Activated CD4-positive, alpha-beta T cell treated with anti-CD3 and anti-CD28 coated beads, Interleukin-2, Interleukin-4, amounts not matched to agents 100 ng/mL and 50 ng/mL, durations not matched to agents 16 hours and 8 hours (primary cell): ENCODE measurements at regions not wholly inside any gene's neighbourhood (a gene's known extent, or its start where the extent isn't known, plus 50 kb on each side); places are given as distances from the start of the nearest gene placed in this dataset.
"Not testable (repeated sequence)": the region's sequence is repeated elsewhere in the genome, so short reads cannot be mapped to it uniquely, and the experiment has no call there.

Experiments
- DNase-seq: peaks from one replicate; pipeline ENCODE4 v3.0.0-alpha.2; 2020; ENCODE audit warnings: low spot score

DNA sequence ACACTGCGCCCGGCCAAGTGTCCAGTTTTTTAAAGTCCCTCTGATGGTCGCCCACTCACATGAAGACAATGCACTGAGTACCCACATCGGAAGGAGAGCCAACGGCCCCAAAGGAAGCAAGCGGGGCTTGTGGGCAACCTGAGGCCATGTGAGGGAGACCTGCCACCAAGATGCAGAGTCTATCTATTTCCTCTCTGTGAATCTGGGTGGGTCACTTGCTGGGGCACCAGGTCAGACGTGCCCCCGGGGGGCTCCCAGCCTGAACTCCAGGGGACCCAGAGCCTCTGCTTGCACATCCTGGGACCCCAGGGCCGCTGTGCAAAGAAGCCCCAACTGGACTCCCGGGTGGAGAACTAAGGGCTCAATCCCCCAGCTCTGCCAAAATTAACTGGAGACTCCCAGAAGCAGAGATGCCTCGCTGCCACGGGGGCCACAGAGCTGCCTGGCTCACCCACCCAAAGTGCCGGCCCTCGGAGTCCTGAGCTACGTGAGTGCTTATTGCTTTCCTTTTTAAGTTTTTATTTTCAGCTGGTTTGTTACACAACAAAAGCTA lies 106.4 kb downstream of the BRD1 start:
- no peak for DNase-seq

DNA sequence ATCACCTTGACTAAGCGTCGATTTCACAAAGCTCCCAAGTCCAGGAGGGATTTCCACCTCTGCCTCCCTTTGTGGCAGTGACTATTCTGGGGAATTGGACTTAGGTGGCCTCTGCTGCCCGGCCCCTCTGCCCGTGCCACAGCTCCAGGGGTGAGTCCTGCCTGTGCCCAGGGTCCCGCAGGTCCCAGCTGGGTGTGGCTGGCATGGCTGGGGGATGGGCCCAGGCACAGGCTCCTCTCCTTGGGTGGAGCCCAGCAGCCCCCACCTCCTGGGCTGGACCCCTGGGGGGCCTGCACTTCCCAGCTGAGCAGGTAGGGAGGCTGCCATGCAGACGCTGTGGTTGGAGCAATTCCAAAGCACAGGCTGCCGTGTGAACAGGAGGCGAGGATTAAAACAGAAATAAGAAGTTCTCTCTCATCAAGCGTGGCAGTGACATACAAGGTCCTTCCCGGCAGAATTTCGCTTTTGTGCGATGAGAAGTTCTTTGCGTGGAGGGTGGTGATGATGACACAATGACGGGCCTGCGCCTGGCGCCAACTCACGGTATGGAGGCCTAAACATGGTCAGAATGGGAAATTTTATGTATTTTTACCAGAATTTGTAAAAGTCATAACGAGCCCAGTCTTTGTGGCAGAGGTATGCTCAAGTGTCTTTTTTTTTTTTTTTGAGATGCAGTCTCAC lies 107.3 kb downstream of the BRD1 start:
- no peak for DNase-seq

DNA sequence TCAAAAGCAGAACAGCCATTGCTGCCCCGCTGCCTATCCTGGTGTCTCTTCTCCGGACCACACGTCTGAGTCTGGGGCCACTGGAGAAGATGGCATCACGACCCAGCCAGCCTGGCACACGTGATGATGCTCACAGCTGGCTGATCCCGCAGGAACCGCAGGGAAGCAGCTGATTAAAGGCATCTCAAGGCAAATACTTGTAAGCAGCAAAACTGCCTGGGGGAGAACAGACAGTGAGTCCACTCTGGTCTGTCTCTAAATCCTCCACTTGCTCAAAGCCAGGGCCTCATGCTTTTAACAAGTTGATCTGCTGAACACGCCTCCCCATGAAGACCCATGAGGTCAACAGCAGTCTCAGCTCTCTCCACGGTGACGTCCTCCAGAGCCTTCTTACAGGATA lies 108.6 kb downstream of the BRD1 start:
- no peak for DNase-seq

DNA sequence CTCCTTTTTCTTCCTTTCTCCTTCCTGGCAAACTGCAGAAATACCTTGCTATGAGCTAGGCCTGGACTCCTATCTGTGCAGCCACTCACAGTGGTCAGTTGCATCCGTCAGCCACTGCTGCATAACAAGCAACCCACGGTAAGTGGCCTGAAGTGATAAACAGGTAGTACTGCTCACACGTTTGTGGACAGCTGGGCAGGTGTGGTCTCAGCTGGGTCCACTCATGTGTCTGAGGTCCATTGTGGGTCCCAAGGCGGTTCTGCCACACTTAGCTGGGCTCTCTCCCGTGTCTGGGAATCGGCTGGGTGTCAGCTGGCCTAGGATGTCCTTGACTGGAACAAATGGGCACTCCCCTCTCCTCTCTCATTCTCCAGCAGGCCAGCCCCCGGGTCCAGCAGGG lies 109.3 kb downstream of the BRD1 start:
- DNase-seq, result no peak

DNA sequence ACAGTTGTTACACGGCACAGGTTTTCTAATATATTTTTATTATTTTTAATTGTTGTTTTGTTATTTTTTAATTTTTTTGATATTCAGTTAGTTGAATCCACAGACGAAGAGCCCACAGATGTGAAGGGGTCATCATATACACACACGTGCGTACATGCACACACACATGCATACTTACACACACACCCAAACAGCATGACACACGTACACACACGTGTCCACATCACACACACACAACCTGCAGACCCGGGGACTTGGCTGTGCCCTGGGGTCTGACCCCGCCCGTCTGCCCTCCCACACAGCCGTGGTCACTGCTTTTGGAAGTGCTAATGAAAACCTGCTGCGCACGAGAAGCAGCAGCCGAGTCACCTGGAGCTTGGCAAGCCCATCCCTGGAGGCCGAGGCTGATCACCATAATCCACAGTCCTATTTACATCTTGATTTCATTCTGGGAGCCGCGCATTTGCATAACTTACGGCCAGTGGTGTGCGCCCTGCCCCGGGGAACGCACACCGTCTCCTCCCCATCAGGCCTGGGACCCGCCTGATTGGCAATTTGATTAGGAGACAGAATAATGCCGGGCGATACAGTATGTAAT lies 110.3 kb downstream of the BRD1 start:
- DNase-seq, result no peak

DNA sequence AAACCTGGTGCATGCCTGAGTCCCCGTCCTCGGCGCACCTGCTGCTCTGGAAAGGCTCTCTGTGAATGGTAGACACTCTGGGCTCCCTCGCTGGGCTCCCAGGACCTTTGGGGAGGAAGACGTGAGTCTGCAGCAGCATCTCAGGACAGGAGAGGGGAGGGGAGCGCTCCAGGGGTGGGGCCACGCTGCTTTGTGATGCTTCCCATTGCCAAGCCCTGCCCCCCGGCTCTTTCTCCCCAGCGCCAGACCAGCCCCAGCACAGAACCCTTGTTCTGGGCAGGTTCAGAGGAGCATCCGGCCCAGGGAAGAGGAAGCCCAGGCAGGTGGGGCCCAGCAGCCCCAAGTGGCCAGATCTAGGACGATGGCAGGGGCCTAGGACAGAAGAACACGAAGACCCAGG lies 111.2 kb downstream of the BRD1 start:
- no peak for DNase-seq

DNA sequence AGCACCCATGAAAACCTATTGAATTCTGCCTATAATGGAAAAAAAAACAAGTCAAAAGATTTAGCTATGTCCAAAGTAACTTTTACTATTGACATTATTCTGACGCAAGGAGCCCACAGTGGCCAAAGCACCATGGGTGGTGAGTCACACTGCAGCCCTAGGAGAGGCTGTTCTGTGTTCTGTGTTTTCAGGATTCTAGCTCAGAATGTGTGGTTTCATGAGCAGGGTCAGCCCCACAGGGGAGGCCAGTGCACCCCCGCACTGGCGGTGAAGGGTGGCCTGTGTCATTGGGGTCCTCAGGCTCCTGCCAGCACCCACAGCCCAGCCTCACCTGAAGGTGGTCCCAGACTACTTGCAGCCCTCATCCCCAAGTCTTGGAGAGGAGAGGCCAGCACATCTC lies 112.2 kb downstream of the BRD1 start:
- no peak for DNase-seq

DNA sequence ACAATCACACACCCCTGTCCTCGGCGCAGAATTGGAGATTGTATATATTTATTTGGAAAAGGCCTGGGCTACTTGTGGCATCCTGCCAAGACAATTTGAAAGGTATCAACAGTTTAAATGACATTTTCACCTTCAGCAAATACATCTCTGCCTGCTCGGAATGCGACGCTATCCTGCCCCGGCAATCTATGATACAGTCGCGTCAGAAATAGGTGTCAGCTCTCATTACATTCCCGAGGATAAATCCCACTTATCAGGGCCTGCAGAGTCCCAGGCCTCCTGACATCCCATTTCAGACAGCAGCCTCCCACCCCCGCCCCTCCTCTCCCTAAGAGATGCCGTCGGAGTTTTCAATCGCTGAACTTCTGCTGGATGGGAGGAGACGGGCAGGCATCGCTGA lies 114.7 kb downstream of the BRD1 start:
- no peak for DNase-seq

DNA sequence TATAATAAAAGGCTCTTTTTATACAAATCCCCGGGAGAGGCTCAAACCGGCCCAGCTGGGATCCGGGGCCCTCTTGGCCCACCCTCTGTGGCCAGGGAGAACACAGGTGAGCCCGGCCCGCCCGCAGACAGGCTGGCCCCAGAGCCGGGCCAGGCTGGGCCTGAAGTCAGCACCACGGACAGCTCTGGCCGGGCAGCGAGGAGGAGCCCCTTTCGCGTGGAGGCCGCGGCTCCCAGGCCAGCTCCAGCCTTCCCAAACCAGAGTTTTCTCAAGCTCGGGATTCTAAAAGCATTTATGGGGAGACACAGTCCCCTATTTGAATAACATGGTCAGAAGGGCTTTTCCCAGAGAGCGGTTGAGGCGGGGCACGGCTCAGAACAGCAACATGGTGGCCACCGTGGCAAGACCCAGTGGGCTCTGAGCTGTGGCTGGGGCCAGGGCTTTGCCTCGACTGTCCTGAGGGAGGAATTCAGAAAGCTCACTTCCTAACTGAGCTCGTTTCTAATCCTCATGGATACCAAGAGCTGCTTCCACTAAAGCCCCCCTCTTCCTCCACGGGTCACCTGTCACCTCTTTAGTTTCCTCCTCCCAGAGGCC lies 115.4 kb downstream of the BRD1 start:
- no peak for DNase-seq

DNA sequence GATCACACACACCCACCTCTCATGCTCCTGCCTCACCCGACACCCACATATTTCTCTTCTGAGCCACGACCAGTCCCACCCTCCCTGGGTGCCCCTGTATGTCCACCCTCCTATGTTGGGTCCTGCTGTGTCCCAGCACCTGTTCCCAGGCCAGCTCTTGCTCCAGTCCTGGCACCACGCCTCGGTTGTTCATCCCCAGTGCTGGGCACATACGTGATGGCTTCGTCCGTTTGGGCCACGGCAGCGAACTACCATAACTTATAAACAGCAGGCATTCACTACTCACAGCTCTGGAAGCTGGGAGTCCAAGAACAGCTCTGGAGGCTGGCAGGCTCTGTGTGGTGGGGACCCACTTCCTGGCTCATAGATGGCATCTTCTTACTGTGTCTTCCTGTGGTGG lies 116.9 kb downstream of the BRD1 start:
- no peak for DNase-seq

DNA sequence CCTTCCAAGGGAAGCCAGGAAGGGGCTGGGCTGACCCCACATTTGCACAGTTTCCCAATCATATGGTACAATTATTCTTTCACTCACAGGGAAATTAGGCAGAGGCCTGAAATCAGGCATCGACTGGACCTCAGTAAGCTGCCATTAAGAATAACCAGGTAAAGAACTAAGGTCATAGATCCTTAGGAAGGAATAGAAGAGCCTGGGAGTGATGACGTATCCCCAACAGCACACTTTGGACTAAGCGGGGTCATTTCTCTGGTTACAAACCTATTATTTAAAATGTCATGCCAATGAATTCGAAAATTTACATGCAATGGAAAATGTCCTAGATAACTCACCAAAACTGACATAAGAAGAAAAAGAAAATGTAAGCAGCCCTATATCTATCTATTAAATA lies 118.2 kb downstream of the BRD1 start:
- DNase-seq, result no peak

DNA sequence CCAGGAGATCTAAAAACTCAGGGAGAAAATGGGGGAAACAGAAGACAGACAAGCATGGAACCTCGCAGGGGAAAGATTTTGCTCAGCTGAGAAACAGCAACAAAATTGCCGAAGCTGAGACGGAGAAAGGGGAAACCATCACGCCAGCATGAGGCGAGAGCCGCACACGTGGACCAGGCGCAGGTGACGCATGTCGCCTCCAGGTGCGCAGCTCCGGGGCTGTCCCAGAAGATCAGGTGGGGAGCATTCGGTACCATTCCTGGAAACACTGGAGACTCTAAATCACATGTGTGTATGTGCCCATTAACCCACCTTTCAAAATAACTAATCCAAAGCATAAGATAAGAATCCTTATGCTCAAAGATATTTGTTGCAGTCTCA lies 121.7 kb downstream of the BRD1 start:
- DNase-seq, result no peak

DNA sequence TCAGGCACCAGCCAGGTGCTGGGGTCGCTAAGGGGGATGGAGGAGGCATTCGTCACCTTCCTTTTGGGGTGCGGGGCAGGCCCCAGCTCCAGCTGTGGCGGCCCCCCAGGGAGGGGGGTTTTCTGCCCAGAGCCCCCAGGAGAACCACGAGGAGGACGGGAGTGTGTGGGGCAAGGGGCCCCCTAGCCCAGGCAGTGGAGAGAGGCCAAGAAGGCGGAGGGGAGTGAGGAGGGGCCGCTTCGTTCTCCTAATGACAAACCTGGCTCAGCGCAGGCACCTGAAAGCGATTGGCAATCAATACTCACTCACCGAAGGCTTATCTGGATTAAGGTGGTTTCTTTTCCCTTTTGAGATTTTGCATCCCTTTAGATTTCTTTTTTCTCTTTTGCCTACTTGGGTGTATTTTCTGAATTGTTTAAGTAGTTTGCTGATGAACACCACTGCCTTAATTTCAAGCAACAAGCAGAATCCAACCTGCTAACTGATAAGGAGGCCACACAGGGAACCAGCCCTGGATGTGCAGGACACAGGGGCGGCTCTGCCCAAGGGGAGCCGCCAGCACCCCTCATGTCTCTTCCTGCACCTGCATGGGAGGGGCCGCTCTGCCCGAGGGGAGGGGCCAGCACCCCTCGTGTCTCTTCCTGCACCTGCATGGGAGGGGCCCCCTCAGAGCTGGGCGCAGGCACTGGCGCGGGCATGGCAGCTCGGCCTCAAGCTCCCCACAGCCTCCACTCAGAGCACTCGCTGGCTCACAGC lies 122.3 kb downstream of the BRD1 start:
- no peak for DNase-seq

DNA sequence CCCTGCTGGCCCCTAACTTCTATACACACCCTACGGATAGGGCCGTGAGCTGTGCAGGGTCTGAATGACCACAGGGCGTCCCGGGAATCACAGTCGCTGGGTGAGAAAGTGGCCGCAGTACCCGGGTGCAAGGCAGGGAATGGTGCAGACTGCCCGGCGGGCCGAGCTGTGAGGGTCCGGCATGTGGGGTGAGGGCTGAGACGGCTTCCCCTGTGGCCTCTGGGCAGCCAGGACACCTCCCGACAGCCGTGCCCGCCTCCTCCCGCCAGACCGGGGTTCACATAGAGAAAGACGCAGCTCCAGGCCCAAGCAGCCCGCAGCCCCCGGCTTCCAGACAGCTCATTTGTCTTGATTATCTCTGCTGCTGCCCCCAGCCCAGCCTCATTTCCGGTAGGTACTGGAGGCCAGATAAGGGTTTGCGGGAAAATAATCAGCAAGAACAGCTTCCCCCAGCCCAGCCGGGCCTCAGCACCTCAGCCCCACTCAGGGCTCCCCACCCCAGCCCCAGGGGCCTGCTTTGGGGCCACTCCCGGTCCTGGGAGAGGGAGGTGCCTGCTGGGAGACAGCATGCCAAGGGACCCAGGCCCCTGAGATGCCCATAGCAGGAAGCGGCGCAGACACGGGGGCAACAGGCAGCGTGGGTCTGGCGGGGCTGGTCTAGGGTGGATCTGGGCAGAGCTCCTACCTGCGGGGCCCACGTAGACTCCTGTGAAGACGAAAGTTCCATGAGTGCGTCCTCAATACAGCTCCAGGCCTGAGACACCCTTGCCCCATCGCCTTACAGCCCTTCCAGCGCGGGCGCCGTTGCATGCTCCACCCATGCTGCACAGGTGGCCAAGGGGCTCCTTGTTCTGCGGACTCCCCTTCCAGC lies 123.1 kb downstream of the BRD1 start:
- DNase-seq, result no peak

DNA sequence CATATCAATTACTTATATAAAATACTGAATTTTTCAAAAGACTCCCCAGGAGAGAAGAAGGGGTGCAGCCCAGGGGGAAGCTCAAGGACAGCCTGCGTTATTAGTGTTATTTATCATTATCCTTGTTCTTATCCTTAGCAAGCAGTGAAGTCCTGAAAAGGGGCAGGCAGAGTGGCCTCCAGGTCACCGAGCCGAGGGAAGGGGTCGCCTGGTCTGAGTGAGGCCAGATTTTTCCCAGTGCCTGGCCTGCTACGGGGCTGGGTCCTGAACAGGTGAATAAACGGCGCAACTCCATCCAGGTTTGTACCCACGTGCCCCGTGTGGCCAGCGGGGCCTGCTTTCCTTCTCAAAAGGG lies 123.7 kb downstream of the BRD1 start:
- no peak for DNase-seq

DNA sequence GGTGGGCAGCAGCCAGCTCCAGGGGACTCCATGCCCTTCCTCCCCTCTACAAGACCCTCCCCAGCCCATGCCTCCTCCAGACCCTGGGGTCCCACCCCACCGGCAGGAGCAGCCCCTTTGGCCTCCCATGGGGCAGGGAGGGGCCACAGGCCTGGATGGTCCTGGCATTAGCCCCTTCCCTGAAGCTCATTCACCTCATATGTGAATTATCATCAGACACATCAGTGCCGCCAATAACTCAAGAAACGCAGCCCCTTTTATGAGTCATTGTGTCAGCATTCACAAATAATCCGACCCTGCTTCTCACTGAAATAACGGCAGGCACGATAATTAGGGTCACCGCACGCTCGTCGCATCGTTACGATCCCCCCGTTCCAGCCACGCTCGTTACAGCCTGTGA lies 124.2 kb downstream of the BRD1 start:
- no peak for DNase-seq

DNA sequence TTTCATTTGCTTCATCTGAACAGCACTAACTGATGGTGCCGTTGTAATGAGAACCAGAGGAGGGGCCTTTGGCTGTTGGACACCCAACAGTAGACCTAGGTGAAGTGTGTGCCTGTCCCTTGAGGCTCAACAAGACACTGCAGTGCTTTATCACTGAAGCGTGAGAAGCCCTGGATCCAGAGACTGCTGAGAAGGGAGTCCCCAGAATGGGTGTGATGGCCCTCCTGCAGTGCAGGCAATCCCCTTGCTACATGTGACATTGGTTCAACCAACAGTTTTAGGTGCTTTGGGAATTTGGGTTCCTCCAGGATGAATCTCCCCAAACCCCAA lies 125.6 kb downstream of the BRD1 start:
- no peak for DNase-seq

DNA sequence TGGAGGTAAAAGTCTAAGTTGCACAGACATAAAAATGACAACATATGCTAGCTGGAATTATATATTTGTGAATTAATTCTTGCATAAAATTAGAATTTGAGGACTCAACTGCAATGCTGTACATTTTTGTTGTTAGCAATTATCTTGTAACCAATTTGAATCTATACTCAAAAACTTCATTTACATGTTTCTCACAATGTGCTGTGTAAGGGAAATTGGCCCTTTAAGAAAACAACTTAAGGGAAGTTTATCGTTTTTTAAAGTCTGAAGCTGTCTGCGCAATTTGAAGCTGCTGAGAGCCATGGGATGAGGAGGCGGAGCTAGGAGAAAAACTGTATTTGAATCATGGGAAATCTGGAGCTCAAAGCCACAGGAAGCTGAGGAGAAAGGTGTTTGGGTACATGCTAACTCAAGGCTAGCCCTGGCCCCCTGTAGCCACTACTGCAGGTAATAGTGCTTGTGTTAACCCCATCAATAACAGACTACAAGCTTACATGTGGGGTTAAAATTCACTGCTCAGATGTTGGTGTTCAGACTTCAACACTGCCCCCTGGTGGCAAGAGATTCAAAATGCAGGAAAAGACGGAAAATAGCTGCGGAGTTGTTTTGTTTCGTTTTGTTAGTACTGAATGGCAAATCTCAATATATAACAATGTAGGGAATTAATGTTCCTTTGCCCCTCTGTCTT lies 126.1 kb downstream of the BRD1 start:
- DNase-seq, result no peak

DNA sequence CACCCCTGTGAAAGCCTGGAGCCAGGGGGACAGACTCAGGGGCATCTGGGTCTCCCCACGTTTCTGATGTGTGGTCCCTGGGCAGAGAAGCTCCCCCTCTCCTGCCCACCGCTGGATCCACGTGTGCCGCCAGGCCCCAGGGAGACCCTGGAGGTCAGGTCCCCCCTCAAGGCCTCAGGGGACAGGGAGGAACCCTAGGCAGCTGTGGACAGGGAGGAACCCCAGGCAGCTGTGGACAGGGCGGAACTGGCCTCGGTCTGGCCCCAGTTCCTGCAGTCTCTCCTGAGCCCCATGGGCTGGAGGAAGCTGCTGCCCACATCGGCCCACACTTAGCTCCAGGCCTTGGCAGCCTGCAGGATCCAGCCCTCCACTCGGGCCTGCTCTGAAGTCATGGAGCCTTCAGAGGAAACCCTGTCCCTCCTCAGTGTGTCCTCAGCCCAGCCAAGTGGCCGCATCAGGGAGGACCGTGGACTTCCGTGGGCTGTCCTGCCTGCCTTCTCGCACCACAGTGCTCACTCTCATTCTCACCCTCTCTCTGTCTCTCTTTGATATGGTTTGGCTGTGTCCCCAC lies 127.7 kb downstream of the BRD1 start:
- no peak for DNase-seq

DNA sequence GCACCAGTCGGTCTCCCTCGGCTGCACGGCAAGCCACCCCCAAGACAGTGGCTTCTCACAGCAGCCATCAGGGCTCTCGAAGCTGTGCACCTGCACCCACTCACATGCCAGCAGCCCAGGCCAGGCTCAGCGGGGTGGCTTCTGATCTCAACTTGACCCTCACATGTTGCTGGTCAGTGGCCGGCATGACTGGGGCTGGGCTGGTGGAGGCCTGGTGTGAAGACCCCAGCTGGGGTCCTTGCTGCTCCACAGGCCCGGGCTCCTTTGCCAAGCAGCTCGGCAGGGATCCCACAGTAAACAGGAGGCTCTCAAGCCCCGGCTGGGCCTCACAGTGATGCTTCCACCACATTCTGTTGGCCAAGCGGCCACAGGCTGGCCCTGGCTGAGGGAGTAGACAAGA lies 128.2 kb downstream of the BRD1 start:
- no peak for DNase-seq

DNA sequence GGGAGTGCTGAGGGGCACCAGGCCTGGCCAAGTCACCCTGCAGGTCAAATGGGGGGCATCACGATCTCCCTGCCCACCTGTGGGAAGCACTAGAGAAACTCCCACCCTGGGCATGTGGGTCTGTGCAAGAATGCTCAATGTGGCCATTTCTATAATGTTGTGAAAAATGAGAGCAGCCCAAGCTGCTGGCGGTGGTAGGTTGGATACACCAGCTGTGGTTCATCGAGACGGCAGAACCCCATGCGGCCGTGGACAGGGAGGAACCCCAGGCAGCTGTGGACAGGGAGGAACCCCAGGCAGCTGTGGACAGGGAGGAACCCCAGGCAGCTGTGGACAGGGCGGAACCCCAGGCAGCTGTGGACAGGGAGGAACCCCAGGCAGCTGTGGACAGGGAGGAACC lies 129.1 kb downstream of the BRD1 start:
- DNase-seq, result not testable (repeated sequence)
